SKM-1 (cell line): ENCODE measurements at regions not wholly inside any gene's neighbourhood (a gene's known extent, or its start where the extent isn't known, plus 50 kb on each side); places are given as distances from the start of the nearest gene placed in this dataset.
"Not testable (repeated sequence)": the region's sequence is repeated elsewhere in the genome, so short reads cannot be mapped to it uniquely, and the experiment has no call there.

ENCODE experiments used
- DNase-seq: peaks from one replicate; lab custom pipeline; 2025; ENCODE audit not compliant: unreplicated experiment; lab: John Stamatoyannopoulos, UW

- not testable (repeated sequence) for DNase-seq
These were observed 145.7 kb downstream of the NPIPB11 start for GRCh38 chr16:29260683-29261426.

GRCh38 chr16:29259635-29260457, 146.7 kb downstream of the NPIPB11 start:
- DNase-seq: not testable (repeated sequence)

GRCh38 chr16:29258946-29259634, 147.4 kb downstream of the NPIPB11 start:
- DNase-seq: not testable (repeated sequence)

GRCh38 chr16:29257419-29258336, 148.8 kb downstream of the NPIPB11 start:
- not testable (repeated sequence) for DNase-seq

GRCh38 chr16:29256501-29256981, 150.0 kb downstream of the NPIPB11 start:
- DNase-seq: no peak

- not testable (repeated sequence) for DNase-seq
These were observed 150.6 kb downstream of the NPIPB11 start for GRCh38 chr16:29255957-29256356.

GRCh38 chr16:29255496-29255796, 151.1 kb downstream of the NPIPB11 start:
- not testable (repeated sequence) for DNase-seq

- no peak for DNase-seq
These were observed 151.6 kb downstream of the NPIPB11 start for GRCh38 chr16:29254676-29255495.

- not testable (repeated sequence) for DNase-seq
These were observed 152.6 kb downstream of the NPIPB11 start for GRCh38 chr16:29253716-29254590.

GRCh38 chr16:29253066-29253590, 153.4 kb downstream of the NPIPB11 start:
- DNase-seq: not testable (repeated sequence)

GRCh38 chr16:29252311-29252710, 154.2 kb downstream of the NPIPB11 start:
- not testable (repeated sequence) for DNase-seq

GRCh38 chr16:29251571-29252011, 154.9 kb downstream of the NPIPB11 start:
- not testable (repeated sequence) for DNase-seq

GRCh38 chr16:29250923-29251434, 155.5 kb downstream of the NPIPB11 start:
- not testable (repeated sequence) for DNase-seq

- not testable (repeated sequence) for DNase-seq
These were observed 156.0 kb downstream of the NPIPB11 start for GRCh38 chr16:29250469-29250868.

GRCh38 chr16:29248940-29249318, 157.6 kb downstream of the NPIPB11 start:
- DNase-seq: not testable (repeated sequence)

- not testable (repeated sequence) for DNase-seq
These were observed 158.1 kb downstream of the NPIPB11 start for GRCh38 chr16:29248306-29248939.

- not testable (repeated sequence) for DNase-seq
These were observed 160.4 kb downstream of the NPIPB11 start for GRCh38 chr16:29246091-29246490.
